GM12873 (cell line): ENCODE measurements at regions not wholly inside any gene's neighbourhood (a gene's known extent, or its start where the extent isn't known, plus 50 kb on each side); places are given as distances from the start of the nearest gene placed in this dataset.
A peak's percentile ranks its signal among the peaks of the same experiment; 100 is the strongest.

ENCODE experiments used
- CTCF ChIP-seq: IDR thresholded peaks from 2 replicates; pipeline ENCODE4 v1.5.1; 2012; ENCODE audit warnings: low read depth, mild to moderate bottlenecking, moderate library complexity, low read length, control low read depth; ENCODE audit not compliant: insufficient read depth; ENCODE audit errors: missing control alignments

GRCh38 chr2:198326431-198326830 lies 522.0 kb downstream of the PLCL1 start:
- TF ChIP-seq CTCF, result no peak

- no peak for TF ChIP-seq CTCF
Measured at GRCh38 chr2:198325359-198325758, 521.0 kb downstream of the PLCL1 start.

- no peak for TF ChIP-seq CTCF
Measured at GRCh38 chr2:198324071-198324470, 519.7 kb downstream of the PLCL1 start.

GRCh38 chr2:198322275-198322674 lies 517.9 kb downstream of the PLCL1 start:
- TF ChIP-seq CTCF, result peak; percentile 13

GRCh38 chr2:198321522-198322088 lies 517.2 kb downstream of the PLCL1 start:
- no peak for TF ChIP-seq CTCF

- no peak for TF ChIP-seq CTCF
Measured at GRCh38 chr2:198316852-198317396, 512.5 kb downstream of the PLCL1 start.

GRCh38 chr2:198315791-198316630 lies 511.6 kb downstream of the PLCL1 start:
- no peak for TF ChIP-seq CTCF
